Stomach (tissue), 4 donors: ENCODE measurements at regions not wholly inside any gene's neighbourhood (a gene's known extent, or its start where the extent isn't known, plus 50 kb on each side); places are given as distances from the start of the nearest gene placed in this dataset.

Experiments
- EP300 ChIP-seq: sonication (generic); formaldehyde crosslinking; IDR thresholded peaks from one replicate; pipeline ENCODE4 v1.6.1; 2017; ENCODE audit warnings: antibody characterized with exemption
- POLR2A ChIP-seq, 4 donors: fragments of 450-650 bp; IDR thresholded peaks; one replicate each; pipeline ENCODE4 v1.6.1; 2016; ENCODE audit warnings: antibody characterized with exemption in 4 of 4, control low read depth in 2 of 4, mild to moderate bottlenecking in 1 of 4, moderate library complexity in 1 of 4
- TF ChIP-seq, protein P1 (sequence below), 7 experiments: fragments of 450-650 bp in 4 of 7; fragments of 200-600 bp in 3 of 7; sonication (generic) in 3 of 7; IDR thresholded peaks; one replicate each; pipeline ENCODE4 v1.5.1; 2016 to 2019; ENCODE audit warnings: antibody characterized with exemption in 7 of 7, control low read depth in 2 of 7, mild to moderate bottlenecking in 1 of 7

GRCh38 chr7:71019706-71020105 lies 112.2 kb upstream of the GALNT17 start:
- TF ChIP-seq, protein P1, sequence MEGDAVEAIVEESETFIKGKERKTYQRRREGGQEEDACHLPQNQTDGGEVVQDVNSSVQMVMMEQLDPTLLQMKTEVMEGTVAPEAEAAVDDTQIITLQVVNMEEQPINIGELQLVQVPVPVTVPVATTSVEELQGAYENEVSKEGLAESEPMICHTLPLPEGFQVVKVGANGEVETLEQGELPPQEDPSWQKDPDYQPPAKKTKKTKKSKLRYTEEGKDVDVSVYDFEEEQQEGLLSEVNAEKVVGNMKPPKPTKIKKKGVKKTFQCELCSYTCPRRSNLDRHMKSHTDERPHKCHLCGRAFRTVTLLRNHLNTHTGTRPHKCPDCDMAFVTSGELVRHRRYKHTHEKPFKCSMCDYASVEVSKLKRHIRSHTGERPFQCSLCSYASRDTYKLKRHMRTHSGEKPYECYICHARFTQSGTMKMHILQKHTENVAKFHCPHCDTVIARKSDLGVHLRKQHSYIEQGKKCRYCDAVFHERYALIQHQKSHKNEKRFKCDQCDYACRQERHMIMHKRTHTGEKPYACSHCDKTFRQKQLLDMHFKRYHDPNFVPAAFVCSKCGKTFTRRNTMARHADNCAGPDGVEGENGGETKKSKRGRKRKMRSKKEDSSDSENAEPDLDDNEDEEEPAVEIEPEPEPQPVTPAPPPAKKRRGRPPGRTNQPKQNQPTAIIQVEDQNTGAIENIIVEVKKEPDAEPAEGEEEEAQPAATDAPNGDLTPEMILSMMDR (IDR thresholded peaks at IDR 0.05) = no peak
- TF ChIP-seq POLR2A (IDR thresholded peaks at IDR 0.05) = no peak
- TF ChIP-seq EP300 = no peak
